HL-60 (cell line): ENCODE measurements at regions not wholly inside any gene's neighbourhood (a gene's known extent, or its start where the extent isn't known, plus 50 kb on each side); places are given as distances from the start of the nearest gene placed in this dataset.

Experiments used
- CTCF ChIP-seq: IDR thresholded peaks from one replicate; pipeline ENCODE4 v1.5.1; 2011; ENCODE audit warnings: low read length, control low read depth, inconsistent platforms; ENCODE audit not compliant: insufficient read depth
- POLR2AphosphoS5 ChIP-seq: IDR thresholded peaks from 2 replicates; pipeline ENCODE4 v1.6.1; 2012; ENCODE audit warnings: low read depth

GRCh38 chr20:59376998-59377397 lies 76.6 kb downstream of the EDN3 start:
- TF ChIP-seq POLR2AphosphoS5 (no peak), CTCF (no peak)
